CD14-positive monocyte (primary cell): ENCODE measurements at regions not wholly inside any gene's neighbourhood (a gene's known extent, or its start where the extent isn't known, plus 50 kb on each side); places are given as distances from the start of the nearest gene placed in this dataset.

Source experiments
- DNase-seq, 3 donors: peaks; one replicate each; pipeline ENCODE4 v3.0.0-alpha.2; 2011 to 2022
- H2AFZ ChIP-seq: 2 replicates; pipeline ENCODE4 v1.6.0; 2012; ENCODE audit warnings: mild to moderate bottlenecking, low read depth, low read length, inconsistent platforms; ENCODE audit not compliant: insufficient read depth, poor library complexity, severe bottlenecking
- H3K27ac ChIP-seq, 2 donors: 1 replicate in 1 of 2; 2 replicates in 1 of 2; pipeline ENCODE4 v1.5.1; 2012 to 2013; ENCODE audit warnings: low read length in 2 of 2, control low read depth in 1 of 2, inconsistent platforms in 1 of 2, low read depth in 1 of 2, mild to moderate bottlenecking in 1 of 2
- H3K27me3 ChIP-seq, 2 donors: one replicate each; pipeline versions ENCODE4 v1.6.0 to v1.6.1; 2011 to 2013; ENCODE audit warnings: low read length in 2 of 2; ENCODE audit not compliant: control insufficient read depth in 2 of 2, insufficient read depth in 2 of 2
- H3K36me3 ChIP-seq, 2 donors: replicated peaks in 1 of 2; 1 replicate in 1 of 2; 2 replicates in 1 of 2; pipeline versions ENCODE4 v1.5.1 to v1.6.1; 2012 to 2013; ENCODE audit warnings: low read length in 2 of 2, control low read depth in 1 of 2, inconsistent platforms in 1 of 2, mild to moderate bottlenecking in 1 of 2; ENCODE audit not compliant: insufficient read depth in 2 of 2, control insufficient read depth in 1 of 2
- H3K4me1 ChIP-seq, 2 donors: 1 replicate in 1 of 2; 2 replicates in 1 of 2; pipeline versions ENCODE4 v1.5.1 to v1.6.1; 2012 to 2013; ENCODE audit warnings: low read length in 2 of 2, control low read depth in 1 of 2, inconsistent platforms in 1 of 2, mild to moderate bottlenecking in 1 of 2, moderate library complexity in 1 of 2; ENCODE audit not compliant: insufficient read depth in 2 of 2, control insufficient read depth in 1 of 2
- H3K4me2 ChIP-seq: replicated peaks from 2 replicates; pipeline ENCODE3; 2012; ENCODE audit warnings: low read length, moderate library complexity, mild to moderate bottlenecking; ENCODE audit not compliant: poor library complexity, severe bottlenecking; ENCODE audit errors: extremely low read depth
- H3K4me3 ChIP-seq, 3 experiments: fragments of 200-600 bp in 1 of 3; sonication (generic) in 1 of 3; replicated peaks in 1 of 3; 1 replicate in 2 of 3; 2 replicates in 1 of 3; pipeline ENCODE4 v1.5.1; 2011 to 2013; ENCODE audit warnings: low read length in 3 of 3, mild to moderate bottlenecking in 3 of 3, control low read depth in 2 of 3, low read depth in 2 of 3, inconsistent platforms in 1 of 3, moderate library complexity in 1 of 3
- H3K79me2 ChIP-seq: 2 replicates; pipeline ENCODE4 v1.6.0; 2012; ENCODE audit warnings: mild to moderate bottlenecking, control low read depth, inconsistent platforms, low read length, moderate library complexity; ENCODE audit not compliant: insufficient read depth
- H3K9ac ChIP-seq: 2 replicates; pipeline ENCODE4 v1.6.0; 2017; ENCODE audit warnings: low read length, mild to moderate bottlenecking; ENCODE audit not compliant: insufficient read depth, poor library complexity, severe bottlenecking
- H3K9me3 ChIP-seq, 2 donors: replicated peaks in 1 of 2; 1 replicate in 1 of 2; 2 replicates in 1 of 2; pipeline versions ENCODE4 v1.5.1 to v1.6.1; 2012 to 2013; ENCODE audit warnings: low read length in 2 of 2, control low read depth in 1 of 2; ENCODE audit not compliant: control insufficient read depth in 1 of 2, insufficient read depth in 1 of 2
- H4K20me1 ChIP-seq: 2 replicates; pipeline ENCODE4 v1.6.0; 2012; ENCODE audit warnings: mild to moderate bottlenecking, low read length, control low read depth, moderate library complexity; ENCODE audit not compliant: insufficient read depth
- H3K27ac Mint-ChIP-seq, 7 donors: one replicate each; pipeline ENCODE4 v1.8.0; 2020; ENCODE audit warnings: mild to moderate bottlenecking in 7 of 7, mixed read lengths in 7 of 7, moderate library complexity in 6 of 7, inconsistent platforms in 2 of 7
- H3K27me3 Mint-ChIP-seq, 3 donors: one replicate each; pipeline ENCODE4 v1.8.0; 2021 to 2022; ENCODE audit warnings: low read depth in 3 of 3, mild to moderate bottlenecking in 3 of 3, mixed read lengths in 3 of 3, moderate library complexity in 3 of 3, inconsistent platforms in 1 of 3
- H3K36me3 Mint-ChIP-seq, 2 donors: one replicate each; pipeline ENCODE4 v1.8.0; 2020; ENCODE audit warnings: mixed read lengths in 2 of 2, inconsistent platforms in 1 of 2, mild to moderate bottlenecking in 1 of 2
- H3K4me1 Mint-ChIP-seq: one replicate; pipeline ENCODE4 v1.8.0; 2020; ENCODE audit warnings: mild to moderate bottlenecking, mixed read lengths
- H3K4me3 Mint-ChIP-seq, 2 donors: one replicate each; pipeline ENCODE4 v1.8.0; 2020; ENCODE audit warnings: mild to moderate bottlenecking in 2 of 2, mixed read lengths in 2 of 2, moderate library complexity in 1 of 2
- H3K9me3 Mint-ChIP-seq, 7 donors: one replicate each; pipeline ENCODE4 v1.8.0; 2020 to 2022; ENCODE audit warnings: mixed read lengths in 7 of 7, mild to moderate bottlenecking in 6 of 7, moderate library complexity in 6 of 7, inconsistent platforms in 2 of 7
- CTCF ChIP-seq: fragments of 200-600 bp; IDR thresholded peaks from one replicate; pipeline ENCODE4 v1.8.0; 2022; ENCODE audit warnings: antibody characterized with exemption, mild to moderate bottlenecking
- WGBS: methylation state at CpG from one replicate; pipeline ENCODE4 v1.1.5; 2013; ENCODE audit warnings: missing lambda C conversion rate; ENCODE audit not compliant: insufficient coverage; 5-methylcytosine and 5-hydroxymethylcytosine counted together
- intact Hi-C, 2 donors: fragments of 100-400 bp; cut with micrococcal nuclease; formaldehyde crosslinking; loops; one replicate each; pipeline versions ENCODE4 v1.15.0 to v1.15.1; 2023

GRCh38 chr13:107994137-107994536, 221.2 kb downstream of the LIG4 start:
- no peaks in the 10 kb centered on the region for H3K36me3 Mint-ChIP-seq
- H3K27ac ChIP-seq = no peak overlapping the region
- H4K20me1 ChIP-seq = no peaks in the 10 kb centered on the region
- peaks cover 4% of the 10 kb centered on the region in 2 donors for H3K9me3 ChIP-seq
- TF ChIP-seq CTCF = no peak
- H3K79me2 ChIP-seq = no peaks in the 10 kb centered on the region
- no peak overlapping the region for H3K9ac ChIP-seq
- H2AFZ ChIP-seq = no peak overlapping the region
- no peak for DNase-seq
- no peak overlapping the region for H3K27ac Mint-ChIP-seq
- H3K4me1 Mint-ChIP-seq = no peaks in the 10 kb centered on the region
- peaks cover 0 to 1% (median 0%) of the 10 kb centered on the region in 3 donors for H3K27me3 Mint-ChIP-seq
- no peak overlapping the region for H3K4me2 ChIP-seq
- H3K4me3 Mint-ChIP-seq = no peak overlapping the region
- no peaks in the 10 kb centered on the region for H3K36me3 ChIP-seq
- no peaks in the 10 kb centered on the region for H3K4me1 ChIP-seq
- H3K9me3 Mint-ChIP-seq = peaks cover 0 to 6% (median 3%) of the 10 kb centered on the region in 7 donors
- H3K27me3 ChIP-seq = no peaks in the 10 kb centered on the region
- no peak overlapping the region for H3K4me3 ChIP-seq
- intact Hi-C loops = no loop called here

- H3K36me3 Mint-ChIP-seq = no peaks in the 10 kb centered on the region
- TF ChIP-seq CTCF = no peak
- Histone ChIP-seq H3K36me3 (no peaks in the 10 kb centered on the region), H3K27ac (no peak overlapping the region), H3K4me1 (no peaks in the 10 kb centered on the region), H3K9ac (no peak overlapping the region), H3K79me2 (no peaks in the 10 kb centered on the region), H3K27me3 (no peaks in the 10 kb centered on the region), H2AFZ (no peak overlapping the region), H3K4me3 (no peak overlapping the region), H3K4me2 (no peak overlapping the region), H3K9me3 (peaks cover 3 to 4% of the 10 kb centered on the region in 2 donors), H4K20me1 (no peaks in the 10 kb centered on the region)
- no peaks in the 10 kb centered on the region for H3K4me1 Mint-ChIP-seq
- H3K27me3 Mint-ChIP-seq = peaks cover 0 to under 1% (median 0%) of the 10 kb centered on the region in 3 donors
- WGBS = no CpG with 5 or more reads among the region's 4 CpGs
- no peak overlapping the region for H3K4me3 Mint-ChIP-seq
- H3K27ac Mint-ChIP-seq = no peak overlapping the region
- DNase-seq = no peak
- H3K9me3 Mint-ChIP-seq = peaks cover 0 to 6% (median 4%) of the 10 kb centered on the region in 7 donors
- intact Hi-C loops = no loop called here
These were observed 221.9 kb downstream of the LIG4 start for GRCh38 chr13:107993239-107993949.
